Inferior parietal cortex (tissue), 1 donor: ENCODE measurements at regions not wholly inside any gene's neighbourhood (a gene's known extent, or its start where the extent isn't known, plus 50 kb on each side); places are given as distances from the start of the nearest gene placed in this dataset.

Experiments used
- DNase-seq: peaks from one replicate; pipeline ENCODE4 v3.0.0-alpha.2; 2016; ENCODE audit errors: extremely low spot score

DNA sequence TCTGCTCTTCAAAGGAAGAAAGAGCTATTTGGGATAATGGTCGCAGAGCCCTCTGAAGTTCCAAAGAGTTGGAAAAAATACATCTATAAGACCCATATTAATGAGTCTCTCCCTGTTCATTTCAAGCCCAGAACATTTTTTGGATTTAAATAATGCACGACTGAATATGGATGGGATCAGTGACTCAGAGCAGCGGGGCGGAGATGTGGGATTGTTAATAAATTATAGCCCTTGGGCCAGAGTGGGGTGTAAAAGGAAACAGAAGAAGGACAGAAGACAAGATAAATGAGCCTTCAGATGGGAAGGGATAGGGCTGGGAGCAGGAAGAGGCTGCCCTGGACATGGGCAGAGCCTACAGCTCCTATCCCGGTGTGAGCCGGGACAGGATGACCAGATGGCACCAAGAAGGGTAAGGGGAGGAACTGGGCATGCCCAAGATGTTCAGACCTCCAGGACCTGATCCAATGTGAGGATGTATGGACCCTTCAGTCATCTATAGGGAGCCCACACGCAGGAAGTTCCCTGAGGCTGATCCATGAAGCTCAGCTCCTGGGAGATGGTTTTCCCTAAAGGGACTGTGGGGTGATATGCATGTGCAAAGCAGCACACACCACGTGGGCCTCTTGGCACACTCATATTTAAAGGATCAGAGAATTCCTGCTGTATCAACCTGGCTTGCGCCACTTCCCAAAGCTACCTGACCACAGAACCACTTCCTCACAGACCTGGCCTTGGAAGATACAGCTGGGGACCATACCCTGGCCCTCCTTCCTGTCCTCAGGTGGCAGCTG lies 96.1 kb upstream of the PLXNA4 start:
- DNase-seq = no peak

DNA sequence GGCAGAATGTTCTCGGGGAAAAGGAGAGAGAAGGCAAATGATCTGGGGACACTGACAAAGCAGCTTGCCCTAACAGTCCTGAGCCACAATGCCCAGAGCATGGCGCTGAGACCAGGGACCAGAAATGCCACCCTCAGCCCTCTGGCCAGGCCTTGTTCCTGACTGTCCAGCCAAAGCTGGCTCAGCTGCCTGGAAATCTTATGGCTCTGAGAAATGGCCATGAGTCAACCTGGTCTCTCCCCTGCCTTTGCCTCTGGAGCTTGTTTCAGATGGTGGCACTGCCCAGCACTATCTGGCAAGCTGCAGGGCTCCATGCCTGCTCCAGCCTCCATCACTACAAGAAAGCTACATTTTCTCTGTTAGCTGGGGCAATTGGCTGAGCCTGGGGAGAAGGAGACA lies 90.5 kb upstream of the PLXNA4 start:
- DNase-seq = no peak

DNA sequence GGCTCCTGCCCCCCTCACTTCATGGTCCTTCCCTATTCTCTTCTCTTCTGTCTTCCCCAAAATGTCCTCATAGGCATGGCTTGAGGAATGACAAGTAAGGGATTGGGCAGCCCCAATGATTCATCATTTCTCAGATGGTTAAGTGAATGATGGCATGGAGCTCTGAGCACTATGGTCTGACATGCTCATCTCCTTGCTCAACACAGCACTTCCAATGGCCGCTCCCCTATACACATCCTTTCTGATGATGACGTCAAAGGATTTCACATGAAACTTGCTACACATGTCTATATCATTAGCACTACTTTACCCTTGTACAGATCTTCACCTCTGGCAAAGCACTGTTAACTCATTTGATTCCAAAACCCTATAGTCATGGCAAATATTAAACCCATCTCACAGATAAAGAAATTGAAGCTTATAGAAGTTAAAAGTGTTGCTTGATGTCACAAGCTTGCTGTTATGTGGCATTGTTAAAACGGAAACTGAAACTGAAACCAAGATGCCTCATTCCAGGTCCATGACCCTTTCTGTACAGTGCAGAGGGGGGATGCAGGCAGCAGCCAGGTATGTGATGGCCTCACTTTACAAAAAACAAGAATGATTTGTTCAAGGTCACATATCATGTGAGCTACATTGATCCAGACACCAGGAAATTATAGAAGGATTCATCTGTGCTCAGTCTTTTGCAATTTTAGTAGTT lies 90.0 kb upstream of the PLXNA4 start:
- no peak for DNase-seq

DNA sequence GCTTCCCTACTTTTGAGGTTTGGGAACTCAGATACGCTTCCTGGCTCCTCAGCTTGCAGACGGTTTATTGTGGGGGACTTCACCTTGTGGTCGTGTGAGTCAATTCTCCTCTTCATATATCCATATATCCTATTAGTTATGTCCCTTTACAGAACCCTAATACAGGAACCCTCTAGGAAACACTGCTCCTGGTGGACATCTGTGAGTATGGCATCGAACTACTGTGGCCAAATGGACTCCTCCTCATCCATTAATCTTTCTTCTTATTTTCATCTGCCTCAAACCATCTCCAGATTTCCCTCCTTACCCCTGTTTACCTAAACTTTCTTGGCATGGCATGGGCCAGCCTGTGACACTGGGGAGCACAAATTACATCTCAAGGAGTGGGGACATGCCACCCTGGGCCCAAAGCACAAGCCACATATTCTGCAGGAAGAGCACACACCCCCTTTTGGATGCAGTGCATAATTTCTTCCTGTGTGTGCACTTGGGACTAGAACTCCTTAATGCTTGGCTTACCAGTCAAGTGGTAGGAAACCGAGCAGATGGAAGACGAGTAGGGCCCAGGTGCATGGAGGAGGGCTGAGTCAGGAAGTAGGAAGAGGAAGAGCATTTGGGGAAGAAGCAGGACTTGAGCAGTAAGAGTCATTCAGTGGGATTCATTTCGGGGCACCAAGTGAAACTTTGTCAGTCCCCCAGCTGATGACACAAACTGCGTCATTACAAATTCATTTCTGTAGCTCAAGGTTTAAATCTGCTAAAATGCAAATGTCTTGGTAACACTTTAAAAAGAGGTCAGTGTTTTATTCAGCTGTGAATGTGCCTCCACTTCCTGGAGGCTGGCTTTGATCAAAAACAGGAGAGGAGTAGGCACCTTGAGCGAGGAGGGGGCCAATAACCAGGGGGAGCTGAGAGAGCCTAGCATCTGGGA lies 80.8 kb upstream of the PLXNA4 start:
- DNase-seq = no peak

DNA sequence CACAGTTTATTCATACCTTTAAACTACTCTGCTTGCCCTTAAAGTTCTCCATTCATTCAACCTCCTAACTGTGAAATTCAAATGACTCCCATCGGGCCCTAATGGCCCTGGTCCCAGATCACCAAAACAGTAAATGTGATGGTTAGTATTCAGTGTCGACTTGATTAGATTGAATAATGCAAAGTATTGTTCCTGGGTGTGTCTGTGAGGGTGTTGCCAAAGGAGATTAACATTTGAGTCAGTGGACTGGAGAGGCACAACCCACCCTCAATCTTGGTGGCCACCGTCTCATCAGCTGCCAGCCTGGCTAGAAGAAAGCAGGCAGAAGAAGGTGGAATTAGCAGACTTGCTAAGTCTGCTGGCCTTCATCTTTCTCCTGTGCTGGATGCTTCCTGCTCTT lies 80.1 kb upstream of the PLXNA4 start:
- no peak for DNase-seq

DNA sequence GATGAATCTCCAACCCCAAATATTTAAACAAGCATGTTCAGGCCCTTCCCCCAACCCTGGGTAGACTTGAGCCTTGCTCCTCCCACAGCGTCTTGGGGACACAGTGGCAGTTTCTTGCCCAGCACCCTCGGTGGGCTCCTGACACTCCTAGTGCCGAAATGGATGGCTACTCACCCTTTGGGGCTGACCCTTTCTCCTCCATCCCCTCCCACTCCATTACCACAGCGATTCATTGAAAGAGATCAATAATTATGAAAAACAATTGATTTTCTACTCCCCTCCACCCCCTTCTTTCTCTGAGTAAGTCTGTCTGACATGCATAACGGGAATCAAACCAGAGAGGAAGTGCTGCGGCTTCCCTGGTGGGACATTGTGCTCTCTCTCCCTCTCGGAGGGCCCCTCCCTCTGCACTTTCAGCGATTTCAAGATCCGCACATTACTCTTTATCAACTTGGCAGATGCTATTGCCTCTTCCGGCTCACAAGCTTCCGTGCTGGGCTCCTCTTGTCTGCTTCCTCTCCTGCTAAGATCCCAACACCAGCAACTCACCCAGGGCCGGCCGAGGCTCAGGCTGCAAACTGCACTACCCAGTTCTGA lies 79.0 kb upstream of the PLXNA4 start:
- no peak for DNase-seq

DNA sequence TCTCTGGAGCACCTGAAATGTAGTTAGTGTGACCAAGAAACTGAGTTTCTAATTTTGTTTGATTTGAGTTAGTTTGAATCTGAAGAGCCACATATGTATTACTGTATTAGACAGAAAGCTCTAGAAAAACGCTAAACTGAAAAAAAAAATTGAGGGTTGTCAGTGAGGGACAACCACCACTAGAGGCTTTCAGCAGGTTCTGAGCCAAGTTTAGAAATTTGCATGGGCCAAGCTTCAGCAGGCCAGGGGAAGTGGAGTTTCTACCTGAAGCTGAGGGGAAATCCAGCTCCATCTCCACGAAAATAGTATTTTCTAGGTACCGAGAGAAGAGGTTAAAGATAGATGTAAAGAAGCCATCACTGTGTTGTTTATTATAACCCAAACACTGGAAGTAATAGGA lies 77.9 kb upstream of the PLXNA4 start:
- no peak for DNase-seq

DNA sequence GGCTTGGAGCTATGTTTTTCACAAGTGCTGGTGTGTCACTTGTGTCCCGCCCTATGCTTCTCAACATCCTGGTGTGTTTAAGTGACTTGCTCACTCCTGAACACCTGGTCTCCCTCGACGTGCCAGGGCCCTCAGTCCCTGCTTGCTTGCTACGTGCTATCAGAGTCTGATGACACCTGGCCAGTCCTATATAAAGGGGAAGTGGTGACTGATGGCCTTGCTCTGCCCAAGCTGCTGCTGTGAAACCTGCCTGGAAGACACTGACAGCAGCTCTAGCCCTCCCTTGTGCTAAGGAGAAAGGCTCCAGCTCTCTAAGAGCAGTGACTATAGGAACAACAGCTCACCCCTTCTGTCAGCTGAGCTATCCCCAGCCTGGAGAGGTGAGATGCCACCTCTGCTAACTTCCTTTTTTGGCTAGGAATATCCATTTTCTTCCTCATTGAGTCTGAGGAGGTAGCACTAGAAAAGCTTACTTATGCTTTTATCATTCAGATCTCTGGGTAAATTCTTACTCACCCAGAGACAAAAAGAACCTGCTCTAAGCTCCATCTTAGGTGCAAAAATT lies 77.2 kb upstream of the PLXNA4 start:
- no peak for DNase-seq

DNA sequence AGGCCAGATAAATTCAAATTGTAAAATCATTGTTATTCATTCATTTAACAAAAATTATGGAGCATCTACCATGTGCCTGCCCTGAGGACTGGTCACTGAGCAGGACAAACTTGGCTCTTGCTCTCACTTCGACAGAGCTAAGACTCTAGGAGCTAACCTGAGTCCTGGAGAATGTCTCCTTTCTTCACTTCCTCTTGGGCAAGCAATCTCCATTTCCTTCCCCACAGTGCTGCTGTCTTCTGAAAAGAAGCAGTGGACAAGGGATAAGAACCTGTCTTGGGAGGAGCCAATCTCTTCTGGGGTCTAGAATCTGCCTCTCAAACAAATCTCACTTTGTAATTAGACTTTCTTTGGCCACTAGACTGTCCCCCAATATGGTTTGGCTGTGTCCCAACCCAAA lies 76.2 kb upstream of the PLXNA4 start:
- no peak for DNase-seq

DNA sequence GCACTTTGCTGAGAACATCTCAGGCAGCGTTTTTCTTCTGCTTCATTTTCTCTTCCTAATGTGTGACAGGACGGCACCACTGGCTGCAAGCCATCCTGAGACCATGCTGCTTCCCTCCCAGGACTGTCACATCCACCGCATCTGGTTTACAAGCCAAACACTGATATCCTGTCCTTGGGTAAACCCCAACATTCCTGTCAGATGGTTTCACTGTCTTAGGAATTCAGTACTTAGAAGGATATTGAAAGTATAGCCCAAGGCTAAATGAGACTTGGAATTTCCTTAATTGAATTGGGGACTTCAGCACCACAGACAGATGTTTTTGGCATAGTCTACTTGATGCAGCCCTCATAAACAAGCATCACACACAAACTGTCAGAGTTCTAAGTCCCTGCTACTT lies 74.2 kb upstream of the PLXNA4 start:
- no peak for DNase-seq

DNA sequence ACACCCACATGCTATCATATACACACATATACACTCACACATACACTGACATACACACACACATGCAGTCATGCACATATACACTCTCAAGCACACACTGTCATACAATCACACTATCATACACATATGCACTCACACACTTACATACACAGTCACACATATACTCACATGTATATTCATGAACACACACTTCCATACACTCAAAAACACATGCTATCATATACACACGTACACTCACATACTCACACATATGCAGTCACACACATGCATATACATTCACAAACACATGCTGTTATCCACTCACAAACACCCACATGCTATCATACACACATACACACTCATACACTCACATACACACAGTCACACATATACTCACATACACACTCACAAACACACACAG lies 71.0 kb upstream of the PLXNA4 start:
- no peak for DNase-seq

DNA sequence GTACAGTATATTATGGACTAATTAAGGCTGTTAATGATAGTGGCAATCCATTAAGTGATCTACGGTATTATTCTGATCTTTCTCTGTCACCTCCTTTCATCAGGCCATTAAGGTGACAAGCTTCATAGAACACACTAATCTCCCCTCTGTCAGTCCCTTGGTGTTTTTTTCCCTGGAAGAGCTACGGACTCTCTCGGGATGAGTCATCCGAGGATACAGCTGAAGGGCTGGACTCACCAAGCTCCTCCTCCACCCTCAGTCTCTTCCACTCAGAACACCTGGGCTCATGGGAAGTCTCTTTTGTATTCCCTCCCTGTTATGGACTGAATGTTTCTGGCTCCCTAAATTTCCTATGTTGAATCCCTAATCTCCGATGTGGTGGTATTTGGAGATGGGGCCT lies 69.8 kb upstream of the PLXNA4 start:
- DNase-seq = no peak

DNA sequence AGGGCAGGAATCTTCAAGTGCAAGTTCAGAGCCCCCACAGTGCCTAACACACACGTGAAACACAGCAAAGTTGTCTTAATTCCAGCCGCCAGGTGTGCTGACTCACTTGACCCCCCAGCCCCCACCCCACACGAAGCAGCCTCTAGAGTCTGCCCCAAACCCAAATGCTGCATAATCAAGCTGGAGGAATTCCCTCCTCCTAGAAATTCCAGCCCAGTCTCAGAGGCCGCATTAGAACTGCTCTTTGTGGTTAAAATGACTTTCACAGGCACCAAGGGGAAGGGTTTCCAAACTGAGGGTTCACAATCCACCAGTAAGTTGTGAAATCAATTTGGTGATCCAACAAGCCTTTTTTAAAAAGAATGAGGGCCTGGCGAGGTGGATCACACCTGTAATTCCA lies 67.0 kb upstream of the PLXNA4 start:
- no peak for DNase-seq

DNA sequence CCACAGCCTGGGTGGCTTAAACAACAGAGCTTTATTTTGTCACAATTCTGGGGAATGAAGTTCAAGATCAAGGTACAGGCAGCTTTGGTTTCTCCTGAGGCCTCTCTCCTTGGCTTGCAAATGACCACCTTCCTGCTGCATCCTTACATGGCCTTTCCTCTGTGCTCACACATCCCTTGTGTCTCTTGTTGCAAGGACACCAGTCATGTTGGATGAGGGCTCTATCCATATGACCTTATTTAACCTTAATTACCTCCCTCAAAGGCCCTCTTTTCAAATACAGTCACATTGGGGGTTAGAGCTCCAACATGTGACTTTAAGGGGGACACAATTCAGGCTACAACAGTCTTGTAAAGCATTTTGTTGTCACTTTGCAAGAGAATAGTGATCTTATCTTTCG lies 65.0 kb upstream of the PLXNA4 start:
- no peak for DNase-seq

DNA sequence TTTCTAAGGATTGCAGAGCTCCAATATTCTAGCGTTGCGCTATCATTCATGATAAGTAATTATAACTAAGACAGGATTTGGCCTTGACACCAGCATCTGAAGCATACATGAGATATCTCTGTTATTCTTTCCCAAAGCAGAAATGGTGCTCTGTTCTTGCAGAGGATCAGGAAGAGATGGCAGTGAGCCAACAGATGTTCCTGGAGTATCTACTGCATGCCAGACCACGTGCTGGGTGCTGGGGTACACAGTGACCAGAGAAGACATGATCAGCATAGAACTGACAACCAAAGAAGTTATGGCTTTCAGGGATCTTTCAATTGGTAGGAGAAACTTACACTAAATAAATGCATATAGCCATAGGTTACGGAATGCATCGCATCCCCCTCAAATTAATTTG lies 63.7 kb upstream of the PLXNA4 start:
- DNase-seq = no peak

DNA sequence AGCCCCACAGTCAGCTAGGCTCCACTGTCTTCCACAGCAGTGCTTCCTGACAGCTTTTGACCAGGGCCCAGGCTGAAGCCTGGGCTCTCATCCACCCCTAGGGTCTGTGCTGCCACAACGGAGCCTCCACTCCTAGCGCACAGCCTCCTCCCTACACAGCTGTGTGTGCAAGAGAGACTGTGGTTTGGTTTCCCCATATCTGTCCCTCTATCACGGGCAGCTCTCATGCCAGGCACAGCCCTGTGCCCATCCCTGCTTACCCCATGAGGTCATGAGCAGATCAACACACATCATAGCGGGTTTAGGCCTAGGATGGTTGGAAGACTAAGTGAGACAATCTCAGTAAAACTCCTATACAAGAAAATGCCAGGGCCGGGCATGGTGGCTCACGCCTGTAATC lies 61.7 kb upstream of the PLXNA4 start:
- no peak for DNase-seq

DNA sequence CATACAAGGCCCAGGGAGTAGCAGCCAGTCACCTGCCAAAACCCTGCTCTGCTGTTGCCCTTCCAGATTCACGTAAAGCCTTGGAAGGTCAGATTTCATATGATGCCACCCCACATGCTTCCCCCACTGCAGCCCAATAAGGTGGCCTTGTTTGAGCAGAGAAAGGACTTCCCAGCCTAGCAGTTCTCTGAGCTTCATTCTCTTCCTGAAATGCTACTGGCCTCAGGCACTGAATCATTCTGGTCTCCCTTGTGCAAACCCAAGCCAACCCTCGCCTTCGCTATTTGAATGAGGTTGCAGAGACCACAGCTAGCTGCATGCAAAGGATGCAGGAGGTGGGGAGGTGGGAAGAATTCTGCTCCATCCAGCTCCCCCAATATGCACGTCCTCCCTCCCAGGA lies 60.3 kb upstream of the PLXNA4 start:
- DNase-seq = no peak

DNA sequence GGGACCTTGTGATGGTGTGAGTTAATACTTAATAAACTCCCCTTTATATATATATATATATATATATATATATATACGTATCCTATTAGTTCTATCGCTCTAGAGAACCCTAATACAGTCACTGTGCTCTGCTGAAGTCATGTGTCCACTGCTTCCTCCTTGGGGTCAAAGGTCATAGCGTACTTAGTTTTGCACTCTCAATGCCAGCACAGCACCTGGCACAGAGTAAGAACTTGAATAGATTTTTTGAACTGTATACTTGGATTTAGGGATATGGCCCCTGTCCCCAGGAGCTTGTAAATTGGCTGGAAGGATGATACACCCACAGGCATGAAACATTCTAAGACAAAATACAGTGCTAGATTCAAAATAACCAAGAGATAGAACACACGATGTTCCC lies 58.9 kb upstream of the PLXNA4 start:
- DNase-seq = no peak

DNA sequence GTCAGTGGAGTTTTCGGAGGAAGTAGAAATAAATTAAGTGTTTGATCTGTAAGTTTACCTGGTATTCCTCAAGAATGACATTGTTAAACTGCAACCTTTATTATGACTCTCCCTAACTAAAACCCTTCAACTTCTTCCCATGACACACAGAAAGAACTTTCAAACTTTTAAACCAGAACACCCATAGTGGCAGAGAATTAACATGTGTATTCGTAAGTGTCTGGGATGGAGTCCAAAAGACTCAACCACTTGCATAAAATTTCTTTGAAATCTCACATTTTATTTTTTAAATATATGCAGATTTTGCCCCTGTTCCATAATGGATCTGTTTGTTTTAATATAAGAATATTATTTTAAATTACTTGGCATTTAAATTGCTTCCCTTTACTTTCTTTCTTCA lies 54.6 kb upstream of the PLXNA4 start:
- DNase-seq = no peak
